EH (cell line): ENCODE measurements at regions not wholly inside any gene's neighbourhood (a gene's known extent, or its start where the extent isn't known, plus 50 kb on each side); places are given as distances from the start of the nearest gene placed in this dataset.

ENCODE experiments used
- DNase-seq: peaks from one replicate; pipeline ENCODE4 v3.0.0-alpha.2; 2015; ENCODE audit warnings: low read depth

DNA sequence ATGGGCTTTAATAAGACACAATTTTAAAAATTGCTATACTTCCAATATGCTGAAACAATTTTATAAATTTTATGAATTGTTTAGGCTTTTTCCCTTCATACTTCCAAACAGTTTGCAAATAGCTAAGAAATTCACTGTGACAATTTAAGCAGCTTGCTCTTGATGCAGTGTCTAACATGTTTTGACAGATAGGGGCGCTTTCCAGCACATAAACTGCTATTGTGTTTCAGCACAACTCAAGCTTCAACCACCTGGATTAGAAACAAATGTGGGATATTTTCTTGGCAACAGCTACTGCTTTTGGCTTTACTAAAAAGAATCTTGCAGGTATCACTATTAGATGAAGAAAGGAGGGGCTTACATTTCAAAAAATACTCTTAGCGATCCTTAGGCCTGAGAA is 565.8 kb upstream of the DPPA4 start:
- no peak for DNase-seq

DNA sequence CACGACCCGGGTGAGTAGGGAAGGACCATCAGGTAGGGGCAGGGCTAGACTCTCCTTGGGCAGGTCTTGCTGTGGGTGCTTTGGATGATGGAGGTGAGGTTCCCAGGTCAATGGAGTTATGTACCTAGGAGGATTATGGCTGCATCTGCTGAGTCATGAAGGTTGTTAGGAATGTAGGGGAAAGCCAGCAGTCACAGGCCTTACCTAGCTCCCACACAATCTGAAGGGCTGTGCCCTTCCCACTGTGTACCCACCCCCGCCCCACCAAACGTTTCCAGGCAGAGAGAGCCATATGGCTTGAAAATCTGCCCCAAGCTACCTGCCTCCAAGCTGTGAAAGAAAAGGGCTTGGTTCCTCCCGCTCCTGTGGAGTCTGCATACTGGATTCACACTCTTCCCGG is 573.4 kb upstream of the DPPA4 start:
- DNase-seq = no peak

GRCh38 chr3:109918740-109919139 is 581.4 kb upstream of the DPPA4 start:
- DNase-seq = no peak

- no peak for DNase-seq
These were observed 583.4 kb upstream of the DPPA4 start for GRCh38 chr3:109920749-109921148.

- no peak for DNase-seq
These were observed 584.2 kb upstream of the DPPA4 start for GRCh38 chr3:109921509-109921908.

GRCh38 chr3:109922856-109923255 is 585.5 kb upstream of the DPPA4 start:
- peak; percentile 15 for DNase-seq

GRCh38 chr3:109923431-109923830 is 586.1 kb upstream of the DPPA4 start:
- DNase-seq = peak; percentile 72

- no peak for DNase-seq
These were observed 586.9 kb upstream of the DPPA4 start for GRCh38 chr3:109924196-109924595.

DNA sequence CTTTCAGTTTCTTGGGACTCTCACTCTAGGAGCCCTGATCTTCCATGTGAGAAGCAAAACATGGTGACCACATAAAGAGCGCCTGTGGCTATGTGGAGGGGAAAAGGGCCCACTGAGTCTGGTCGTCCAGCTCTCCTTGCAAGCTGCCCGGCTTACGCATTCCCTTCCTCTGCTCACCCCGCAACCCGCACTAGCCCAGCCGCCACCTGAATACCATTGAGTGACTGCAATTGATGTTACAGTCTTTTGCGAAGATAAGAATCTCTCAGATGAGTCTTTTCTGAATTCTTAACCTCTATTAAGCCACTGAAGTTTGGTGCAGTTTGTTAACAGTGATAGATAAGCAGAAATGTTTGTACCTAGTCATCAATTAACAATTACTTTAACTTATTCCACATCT is 589.0 kb upstream of the DPPA4 start:
- DNase-seq = peak; percentile 15

DNA sequence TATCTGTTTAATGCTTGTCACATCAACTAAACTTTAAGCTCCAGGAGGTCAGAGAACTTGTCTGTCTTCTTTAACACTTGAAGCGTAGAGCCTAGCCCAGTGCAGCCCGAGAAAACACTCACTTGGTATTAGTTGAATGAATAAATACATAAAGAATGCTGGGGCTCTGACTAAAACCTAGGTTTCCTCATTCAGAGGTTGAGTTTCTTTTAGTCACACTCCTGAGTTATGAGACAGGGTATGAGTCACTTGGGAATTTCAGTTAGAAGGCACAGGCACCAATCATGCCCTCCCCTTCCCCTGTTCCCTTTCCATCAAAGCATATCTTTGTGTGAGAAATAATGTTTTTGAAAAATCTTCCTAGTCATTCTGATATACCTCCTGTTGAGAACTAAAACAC is 589.8 kb upstream of the DPPA4 start:
- DNase-seq = peak; percentile 98

DNA sequence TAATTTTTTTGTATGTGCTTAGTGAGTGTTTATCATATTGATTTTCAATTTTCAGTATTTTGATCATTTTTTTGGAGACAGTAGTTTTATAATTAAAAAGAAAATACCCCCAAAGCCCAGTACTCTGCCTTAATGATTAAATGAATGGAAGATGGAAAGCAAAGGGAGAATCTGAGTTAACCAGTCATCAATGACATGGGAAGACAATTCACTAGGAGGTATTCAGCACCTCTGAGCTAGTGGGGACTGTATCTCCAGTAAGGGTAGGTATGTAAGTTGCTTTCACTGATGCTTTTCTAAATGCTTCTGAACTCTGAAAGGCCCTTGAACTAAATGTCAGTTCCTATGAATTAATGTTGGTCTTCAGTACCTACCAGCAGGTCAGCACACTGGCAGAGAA is 590.4 kb upstream of the DPPA4 start:
- peak; percentile 13 for DNase-seq

DNA sequence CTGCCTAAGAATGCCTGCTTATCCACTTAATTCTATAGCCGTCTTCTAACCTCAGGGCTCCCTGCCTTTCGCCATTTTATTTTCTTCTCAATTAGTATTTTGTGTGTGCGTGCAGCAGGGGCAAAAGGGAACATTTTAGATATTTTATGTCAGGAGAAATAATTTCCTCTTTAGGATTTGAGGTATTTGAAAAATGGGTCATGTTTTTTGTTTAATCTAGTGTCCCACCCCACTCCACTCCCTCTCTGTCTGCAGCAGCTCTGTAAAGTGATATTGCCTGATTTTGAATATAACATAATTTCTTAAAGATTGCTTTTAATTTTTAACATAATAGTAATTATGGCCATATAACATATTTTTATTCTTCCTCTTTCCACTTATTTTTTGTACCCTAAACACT is 593.2 kb upstream of the DPPA4 start:
- peak; percentile 33 for DNase-seq

DNA sequence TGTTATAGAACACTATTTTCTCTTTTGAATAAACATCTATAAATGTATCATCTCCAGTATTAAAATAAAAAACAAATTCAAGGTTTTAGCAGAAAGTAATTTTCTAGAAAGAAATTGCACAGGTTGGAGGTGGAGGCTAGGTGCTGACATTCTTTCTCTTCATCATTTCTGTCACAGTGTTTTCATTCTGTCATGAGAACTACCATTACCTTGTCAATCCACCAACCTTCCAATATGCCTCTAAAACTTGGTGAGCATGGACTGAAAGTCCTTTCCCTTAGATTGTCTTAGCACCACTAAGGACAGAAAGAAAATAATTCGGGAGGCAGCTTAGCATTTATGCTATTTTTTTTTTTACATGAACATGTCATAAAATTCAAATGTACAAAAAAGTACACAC is 596.2 kb upstream of the DPPA4 start:
- no peak for DNase-seq

DNA sequence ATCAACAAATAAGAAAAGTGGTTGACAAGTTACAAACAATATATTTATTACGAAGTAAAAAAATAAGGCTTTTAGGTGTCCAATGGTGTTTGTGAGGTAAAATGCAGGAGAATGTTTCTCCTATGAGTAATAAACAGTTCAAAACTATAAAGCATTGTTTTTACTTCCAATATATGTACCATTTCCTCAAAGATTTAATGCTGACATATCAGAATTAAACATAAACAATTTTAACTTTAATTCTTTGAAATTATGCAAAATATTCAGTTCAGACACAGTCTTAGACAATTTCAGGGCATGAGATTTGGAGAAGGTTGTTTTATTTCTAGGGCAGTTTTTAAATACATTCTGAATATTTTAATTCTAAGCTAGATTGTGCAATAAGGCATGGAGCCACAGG is 602.5 kb upstream of the DPPA4 start:
- DNase-seq = no peak

DNA sequence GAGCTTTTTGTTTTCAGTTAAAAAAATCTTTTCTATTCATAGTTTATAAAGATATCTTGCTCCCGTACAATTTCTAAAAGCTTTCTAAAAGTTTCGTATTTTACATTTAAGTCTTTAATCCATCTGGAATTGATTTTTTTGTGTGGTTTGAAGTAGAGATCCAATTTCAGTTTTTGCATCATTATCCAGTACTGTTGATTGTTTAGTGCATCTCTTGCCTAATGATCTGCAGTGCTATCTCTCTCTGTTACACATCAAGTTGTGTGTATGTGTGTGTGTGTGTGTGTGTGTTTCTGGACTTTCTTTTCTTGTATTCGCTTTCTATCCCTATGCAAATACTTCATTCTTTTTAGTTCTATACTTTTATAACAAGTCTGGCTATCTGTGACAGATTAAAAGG is 605.8 kb upstream of the DPPA4 start:
- peak; percentile 13 for DNase-seq

- DNase-seq = peak; percentile 11
These were observed 607.5 kb upstream of the DPPA4 start for GRCh38 chr3:109944836-109945235.

DNA sequence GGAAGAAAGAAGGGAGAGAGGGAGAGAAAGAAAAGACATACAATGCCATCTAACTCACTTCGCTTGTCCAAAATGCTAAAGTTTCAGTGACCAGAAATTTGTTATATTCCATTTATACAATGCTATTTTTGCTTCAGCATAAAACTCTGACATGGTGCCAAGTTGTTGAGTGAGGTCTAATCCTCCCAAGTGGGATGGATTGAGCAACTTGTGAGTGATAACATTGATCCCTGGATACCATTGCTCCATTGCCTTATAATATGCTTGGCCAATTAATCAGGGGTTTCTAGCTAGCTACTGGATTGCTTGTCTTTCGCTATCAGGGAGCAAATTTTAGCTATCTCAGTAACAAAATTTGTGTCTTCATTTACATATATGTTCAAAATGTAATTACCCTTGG is 615.6 kb upstream of the DPPA4 start:
- no peak for DNase-seq

GRCh38 chr3:109963831-109964230 is 626.5 kb upstream of the DPPA4 start:
- DNase-seq = no peak

DNA sequence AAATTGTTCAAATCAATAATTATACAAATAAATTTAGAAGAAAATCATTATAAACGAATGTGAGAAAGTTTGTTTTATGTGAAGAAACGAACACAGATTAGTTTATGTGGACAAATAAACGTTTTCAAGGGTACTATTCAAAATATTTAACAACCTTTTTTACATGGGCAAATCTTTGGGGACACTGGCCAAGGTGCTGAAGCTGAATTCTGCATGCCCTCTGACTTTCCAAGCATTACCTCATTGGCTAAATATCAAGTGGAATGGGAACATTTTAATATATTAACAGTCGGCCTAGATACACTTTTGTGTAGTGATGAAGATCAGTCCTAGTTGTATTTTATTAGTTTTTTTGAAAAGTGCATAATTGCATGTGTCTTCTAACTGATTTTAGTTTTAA is 636.4 kb upstream of the DPPA4 start:
- DNase-seq = peak; percentile 30

- no peak for DNase-seq
These were observed 640.6 kb upstream of the DPPA4 start for GRCh38 chr3:109977897-109978296.

GRCh38 chr3:109982201-109982600 is 644.9 kb upstream of the DPPA4 start:
- DNase-seq = no peak

DNA sequence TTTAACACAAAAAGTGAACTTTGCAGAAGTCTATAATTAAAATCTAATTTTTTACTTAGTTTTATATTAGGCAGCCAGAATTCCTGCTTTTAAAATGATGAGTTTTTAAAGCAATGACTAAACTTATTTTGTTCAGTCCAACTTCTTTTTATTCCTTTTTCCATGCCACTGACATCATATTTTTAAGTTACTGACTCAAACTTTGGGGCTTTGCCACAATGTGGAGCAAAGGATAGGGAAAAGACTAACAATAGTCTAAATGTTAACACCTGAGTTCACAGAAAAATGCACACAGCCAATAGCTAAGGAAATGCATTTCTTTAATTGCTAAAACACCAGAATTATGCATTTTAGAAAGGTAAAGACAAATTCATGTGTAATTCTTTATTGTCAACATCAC is 647.6 kb upstream of the DPPA4 start:
- DNase-seq = no peak

DNA sequence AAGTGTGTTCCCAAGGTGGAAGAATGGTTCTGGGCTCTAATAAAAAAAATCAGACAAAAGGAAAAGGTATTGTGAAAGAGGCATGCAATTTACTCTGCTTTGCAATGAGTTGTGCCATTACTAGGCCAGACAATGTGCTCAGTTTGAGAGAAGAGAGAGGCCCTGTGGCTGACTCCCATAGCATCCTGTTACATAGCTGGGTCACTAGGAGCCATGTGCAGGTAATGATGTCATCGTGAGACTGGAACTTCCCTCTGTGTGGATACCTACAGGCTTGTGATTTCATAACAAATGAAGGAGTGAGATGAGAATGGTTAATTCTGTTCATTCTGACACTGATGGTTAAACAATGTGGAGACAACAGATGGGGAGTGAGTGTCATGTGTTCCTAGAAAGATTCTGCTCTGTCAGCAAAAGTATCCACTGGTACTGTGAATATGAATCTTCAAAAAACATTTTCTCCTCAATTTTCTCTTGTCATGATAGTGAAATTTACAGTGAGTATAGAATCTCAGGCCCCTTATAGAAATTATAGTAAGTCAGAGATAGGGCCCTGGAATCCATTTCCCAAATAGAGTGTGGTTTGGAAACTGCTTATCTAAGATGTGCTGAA is 648.7 kb upstream of the DPPA4 start:
- DNase-seq = no peak

GRCh38 chr3:109994853-109995252 is 657.5 kb upstream of the DPPA4 start:
- DNase-seq = no peak

DNA sequence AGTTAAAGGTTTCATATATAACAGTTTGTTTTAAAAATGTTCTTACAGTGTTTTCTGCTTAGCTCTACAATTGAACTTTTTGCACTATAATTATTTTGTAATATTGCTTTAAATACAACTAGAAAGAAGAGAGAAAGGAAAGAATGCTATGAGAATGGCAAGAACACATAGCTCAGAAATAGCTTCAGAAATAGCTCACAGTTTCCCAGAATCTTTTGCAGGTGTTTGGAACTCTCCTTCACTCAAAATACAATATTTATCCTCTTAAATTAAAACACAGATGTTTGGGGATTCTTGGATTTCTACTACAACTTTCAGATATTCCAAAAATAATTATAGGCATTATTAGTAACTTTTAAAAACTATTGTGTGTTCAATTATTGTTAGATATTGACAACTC is 658.0 kb upstream of the DPPA4 start:
- DNase-seq = no peak
